ENCODE measurements at regions not wholly inside any gene's neighbourhood (a gene's known extent, or its start where the extent isn't known, plus 50 kb on each side); places are given as distances from the start of the nearest gene placed in this dataset.

GRCh38 chr15:98522127-98522526 is 126.2 kb upstream of the IGF1R start:
- Histone ChIP-seq H3K9me3 (ENCODE audit: control insufficient read depth in 5 of 5, low read length in 5 of 5) (no peaks in the 10 kb centered on the region), H3K36me3 (ENCODE audit: control insufficient read depth in 5 of 5, insufficient read depth in 5 of 5, low read length in 5 of 5) (no peaks in the 10 kb centered on the region), H3K27ac (ENCODE audit: low read depth, low read length) (no peak overlapping the region), H3K4me1 (ENCODE audit: control insufficient read depth in 5 of 5, insufficient read depth in 5 of 5, low read length in 5 of 5) (peaks cover 0 to 3% (median 0%) of the 10 kb centered on the region in 5 donors), H3K4me3 (ENCODE audit: low read depth in 1 of 5, low read length in 5 of 5) (no peak overlapping the region), H3K9ac (ENCODE audit: low read length in 5 of 5) (no peak overlapping the region), H3K27me3 (ENCODE audit: control insufficient read depth in 5 of 5, insufficient read depth in 4 of 5, low read length in 5 of 5) (peaks cover 0 to 17% (median 4%) of the 10 kb centered on the region in 5 donors)

GRCh38 chr15:98523912-98524662 is 124.3 kb upstream of the IGF1R start:
- Histone ChIP-seq H3K4me1 (ENCODE audit: control insufficient read depth in 5 of 5, insufficient read depth in 5 of 5, low read length in 5 of 5) (peaks cover 0 to under 1% (median 0%) of the 10 kb centered on the region in 5 donors), H3K4me3 (ENCODE audit: low read depth in 1 of 5, low read length in 5 of 5) (no peak overlapping the region), H3K27ac (ENCODE audit: low read depth, low read length) (no peak overlapping the region), H3K9ac (ENCODE audit: low read length in 5 of 5) (no peak overlapping the region), H3K27me3 (ENCODE audit: control insufficient read depth in 5 of 5, insufficient read depth in 4 of 5, low read length in 5 of 5) (peaks cover 3 to 17% (median 8%) of the 10 kb centered on the region in 5 donors), H3K9me3 (ENCODE audit: control insufficient read depth in 5 of 5, low read length in 5 of 5) (no peaks in the 10 kb centered on the region), H3K36me3 (ENCODE audit: control insufficient read depth in 5 of 5, insufficient read depth in 5 of 5, low read length in 5 of 5) (no peaks in the 10 kb centered on the region)

- Histone ChIP-seq H3K4me3 (ENCODE audit: low read depth in 1 of 5, low read length in 5 of 5) (no peak overlapping the region), H3K27ac (ENCODE audit: low read depth, low read length) (no peak overlapping the region), H3K9ac (ENCODE audit: low read length in 5 of 5) (no peak overlapping the region), H3K4me1 (ENCODE audit: control insufficient read depth in 5 of 5, insufficient read depth in 5 of 5, low read length in 5 of 5) (peaks cover 0 to 2% (median 0%) of the 10 kb centered on the region in 5 donors), H3K9me3 (ENCODE audit: control insufficient read depth in 5 of 5, low read length in 5 of 5) (no peaks in the 10 kb centered on the region), H3K27me3 (ENCODE audit: control insufficient read depth in 5 of 5, insufficient read depth in 4 of 5, low read length in 5 of 5) (peaks cover 3 to 16% (median 8%) of the 10 kb centered on the region in 5 donors), H3K36me3 (ENCODE audit: control insufficient read depth in 5 of 5, insufficient read depth in 5 of 5, low read length in 5 of 5) (no peaks in the 10 kb centered on the region)
Measured at GRCh38 chr15:98524838-98525660, 123.3 kb upstream of the IGF1R start.

- no peak overlapping the region for H3K4me3 ChIP-seq (ENCODE audit: low read depth in 1 of 5, low read length in 5 of 5)
- peaks cover 3 to 14% (median 8%) of the 10 kb centered on the region in 5 donors for H3K27me3 ChIP-seq (ENCODE audit: control insufficient read depth in 5 of 5, insufficient read depth in 4 of 5, low read length in 5 of 5)
- H3K4me1 ChIP-seq (ENCODE audit: control insufficient read depth in 5 of 5, insufficient read depth in 5 of 5, low read length in 5 of 5), result peaks cover 0 to 2% (median 0%) of the 10 kb centered on the region in 5 donors
- no peaks in the 10 kb centered on the region for H3K36me3 ChIP-seq (ENCODE audit: control insufficient read depth in 5 of 5, insufficient read depth in 5 of 5, low read length in 5 of 5)
- no peaks in the 10 kb centered on the region for H3K9me3 ChIP-seq (ENCODE audit: control insufficient read depth in 5 of 5, low read length in 5 of 5)
- H3K9ac ChIP-seq (ENCODE audit: low read length in 5 of 5), result no peak overlapping the region
- no peak overlapping the region for H3K27ac ChIP-seq (ENCODE audit: low read depth, low read length)
Measured at GRCh38 chr15:98525661-98526001, 122.7 kb upstream of the IGF1R start.

- H3K9ac ChIP-seq (ENCODE audit: low read length in 5 of 5), result no peak overlapping the region
- no peak overlapping the region for H3K4me3 ChIP-seq (ENCODE audit: low read depth in 1 of 5, low read length in 5 of 5)
- peaks cover 0 to 2% (median 0%) of the 10 kb centered on the region in 5 donors for H3K4me1 ChIP-seq (ENCODE audit: control insufficient read depth in 5 of 5, insufficient read depth in 5 of 5, low read length in 5 of 5)
- no peak overlapping the region for H3K27ac ChIP-seq (ENCODE audit: low read depth, low read length)
- H3K27me3 ChIP-seq (ENCODE audit: control insufficient read depth in 5 of 5, insufficient read depth in 4 of 5, low read length in 5 of 5), result peaks cover 3 to 14% (median 7%) of the 10 kb centered on the region in 5 donors
- H3K36me3 ChIP-seq (ENCODE audit: control insufficient read depth in 5 of 5, insufficient read depth in 5 of 5, low read length in 5 of 5), result no peaks in the 10 kb centered on the region
- H3K9me3 ChIP-seq (ENCODE audit: control insufficient read depth in 5 of 5, low read length in 5 of 5), result no peaks in the 10 kb centered on the region
Measured at GRCh38 chr15:98526094-98526493, 122.2 kb upstream of the IGF1R start.

- Histone ChIP-seq H3K27ac (ENCODE audit: low read depth, low read length) (no peak overlapping the region), H3K9ac (ENCODE audit: low read length in 5 of 5) (no peak overlapping the region), H3K27me3 (ENCODE audit: control insufficient read depth in 5 of 5, insufficient read depth in 4 of 5, low read length in 5 of 5) (peaks cover 3 to 14% (median 7%) of the 10 kb centered on the region in 5 donors), H3K9me3 (ENCODE audit: control insufficient read depth in 5 of 5, low read length in 5 of 5) (no peaks in the 10 kb centered on the region), H3K4me3 (ENCODE audit: low read depth in 1 of 5, low read length in 5 of 5) (no peak overlapping the region), H3K4me1 (ENCODE audit: control insufficient read depth in 5 of 5, insufficient read depth in 5 of 5, low read length in 5 of 5) (peaks cover 0 to 2% (median 0%) of the 10 kb centered on the region in 5 donors), H3K36me3 (ENCODE audit: control insufficient read depth in 5 of 5, insufficient read depth in 5 of 5, low read length in 5 of 5) (no peaks in the 10 kb centered on the region)
Measured at GRCh38 chr15:98528046-98528725, 120.2 kb upstream of the IGF1R start.

- no peaks in the 10 kb centered on the region for H3K9me3 ChIP-seq (ENCODE audit: control insufficient read depth in 5 of 5, low read length in 5 of 5)
- peaks cover 3 to 14% (median 7%) of the 10 kb centered on the region in 5 donors for H3K27me3 ChIP-seq (ENCODE audit: control insufficient read depth in 5 of 5, insufficient read depth in 4 of 5, low read length in 5 of 5)
- H3K36me3 ChIP-seq (ENCODE audit: control insufficient read depth in 5 of 5, insufficient read depth in 5 of 5, low read length in 5 of 5), result no peaks in the 10 kb centered on the region
- peaks cover 0 to 2% (median 0%) of the 10 kb centered on the region in 5 donors for H3K4me1 ChIP-seq (ENCODE audit: control insufficient read depth in 5 of 5, insufficient read depth in 5 of 5, low read length in 5 of 5)
- no peak overlapping the region for H3K9ac ChIP-seq (ENCODE audit: low read length in 5 of 5)
- H3K27ac ChIP-seq (ENCODE audit: low read depth, low read length), result no peak overlapping the region
- no peak overlapping the region for H3K4me3 ChIP-seq (ENCODE audit: low read depth in 1 of 5, low read length in 5 of 5)
Measured at GRCh38 chr15:98529205-98530145, 118.9 kb upstream of the IGF1R start.

- H3K36me3 ChIP-seq (ENCODE audit: control insufficient read depth in 5 of 5, insufficient read depth in 5 of 5, low read length in 5 of 5), result no peaks in the 10 kb centered on the region
- H3K4me1 ChIP-seq (ENCODE audit: control insufficient read depth in 5 of 5, insufficient read depth in 5 of 5, low read length in 5 of 5), result peaks cover 0 to 2% (median 0%) of the 10 kb centered on the region in 5 donors
- no peak overlapping the region for H3K4me3 ChIP-seq (ENCODE audit: low read depth in 1 of 5, low read length in 5 of 5)
- H3K27ac ChIP-seq (ENCODE audit: low read depth, low read length), result no peak overlapping the region
- peaks cover 0 to 11% (median 3%) of the 10 kb centered on the region in 5 donors for H3K27me3 ChIP-seq (ENCODE audit: control insufficient read depth in 5 of 5, insufficient read depth in 4 of 5, low read length in 5 of 5)
- H3K9ac ChIP-seq (ENCODE audit: low read length in 5 of 5), result no peak overlapping the region
- no peaks in the 10 kb centered on the region for H3K9me3 ChIP-seq (ENCODE audit: control insufficient read depth in 5 of 5, low read length in 5 of 5)
Measured at GRCh38 chr15:98530570-98530969, 117.8 kb upstream of the IGF1R start.

- Histone ChIP-seq H3K9ac (ENCODE audit: low read length in 5 of 5) (no peak overlapping the region), H3K27ac (ENCODE audit: low read depth, low read length) (no peak overlapping the region), H3K9me3 (ENCODE audit: control insufficient read depth in 5 of 5, low read length in 5 of 5) (no peaks in the 10 kb centered on the region), H3K4me1 (ENCODE audit: control insufficient read depth in 5 of 5, insufficient read depth in 5 of 5, low read length in 5 of 5) (peaks cover 0 to 2% (median 0%) of the 10 kb centered on the region in 5 donors), H3K36me3 (ENCODE audit: control insufficient read depth in 5 of 5, insufficient read depth in 5 of 5, low read length in 5 of 5) (no peaks in the 10 kb centered on the region), H3K27me3 (ENCODE audit: control insufficient read depth in 5 of 5, insufficient read depth in 4 of 5, low read length in 5 of 5) (peaks cover 2 to 11% (median 3%) of the 10 kb centered on the region in 5 donors), H3K4me3 (ENCODE audit: low read depth in 1 of 5, low read length in 5 of 5) (no peak overlapping the region)
Measured at GRCh38 chr15:98532063-98532462, 116.3 kb upstream of the IGF1R start.
